ENCODE measurements at regions not wholly inside any gene's neighbourhood (a gene's known extent, or its start where the extent isn't known, plus 50 kb on each side); places are given as distances from the start of the nearest gene placed in this dataset.

DNA sequence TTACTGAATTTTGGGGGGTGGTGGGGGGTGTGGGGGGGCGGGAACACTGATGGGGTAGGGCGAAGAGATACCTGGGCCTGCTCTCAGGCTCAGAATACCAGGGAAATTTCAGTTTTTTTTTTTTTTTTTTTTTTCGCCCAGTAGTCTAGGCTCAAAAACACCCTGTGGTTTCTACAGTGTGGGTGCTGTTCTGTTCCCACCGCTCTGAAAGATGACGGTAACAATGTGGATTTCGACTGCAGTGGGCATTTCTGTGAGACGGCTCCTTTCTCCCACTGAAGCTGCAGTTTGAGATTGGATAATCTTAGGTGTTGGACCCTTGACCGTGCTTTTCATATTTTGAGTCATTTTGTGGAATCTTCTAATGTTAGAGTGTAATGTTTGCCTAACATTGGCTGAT is 143.8 kb upstream of the RGMA start:
- CTCF ChIA-PET = interaction anchor here (1.2 kb wide), 1 partner anchor 887 kb away, joined by 4 read pairs; no protein-coding TSS in a partner anchor
- Histone ChIP-seq H3K4me2 (no peak overlapping the region), H3K27ac (ENCODE audit: low read depth in 2 of 2, low read length in 1 of 2) (no peak overlapping the region), H3K4me3 (ENCODE audit: low read depth in 2 of 2, low read length in 1 of 2) (no peak overlapping the region), H4K20me1 (ENCODE audit: insufficient read depth) (no peaks in the 10 kb centered on the region), H3F3A (replicated peaks; ENCODE audit: insufficient read depth) (no peaks in the 10 kb centered on the region), H3K9ac (no peak overlapping the region), H2AFZ (ENCODE audit: low read depth) (no peak overlapping the region), H3K36me3 (replicated peaks in 1 of 2; ENCODE audit: control insufficient read depth in 1 of 2, insufficient read depth in 2 of 2, low read length in 1 of 2) (no peaks in the 10 kb centered on the region), H3K9me3 (no peaks in the 10 kb centered on the region), H3K27me3 (ENCODE audit: insufficient read depth) (no peaks in the 10 kb centered on the region), H3K79me2 (ENCODE audit: insufficient read depth) (no peaks in the 10 kb centered on the region), H3K4me1 (ENCODE audit: control insufficient read depth in 1 of 2, insufficient read depth in 2 of 2, low read depth in 1 of 2, low read length in 1 of 2) (no peaks in the 10 kb centered on the region), H3K9me2 (no peaks in the 10 kb centered on the region)
- WGBS (ENCODE audit: low lambda C conversion rate) = 21% methylated on average over 8 of the region's 8 CpGs
- POLR2A ChIA-PET = no interaction called here
- TF ChIP-seq TAF1 (IDR thresholded peaks at IDR 0.05; ENCODE audit: borderline replicate concordance, low read depth, low read length) (no peak), RAD21 (IDR thresholded peaks at IDR 0.05; ENCODE audit: low read length) (no peak), MXI1 (IDR thresholded peaks at IDR 0.05; ENCODE audit: low read depth, low read length) (no peak), PBX3 (IDR thresholded peaks at IDR 0.05) (no peak), SIN3A (IDR thresholded peaks at IDR 0.05; ENCODE audit: borderline replicate concordance, low read depth, low read length) (no peak)
- TF ChIP-seq, protein P1, sequence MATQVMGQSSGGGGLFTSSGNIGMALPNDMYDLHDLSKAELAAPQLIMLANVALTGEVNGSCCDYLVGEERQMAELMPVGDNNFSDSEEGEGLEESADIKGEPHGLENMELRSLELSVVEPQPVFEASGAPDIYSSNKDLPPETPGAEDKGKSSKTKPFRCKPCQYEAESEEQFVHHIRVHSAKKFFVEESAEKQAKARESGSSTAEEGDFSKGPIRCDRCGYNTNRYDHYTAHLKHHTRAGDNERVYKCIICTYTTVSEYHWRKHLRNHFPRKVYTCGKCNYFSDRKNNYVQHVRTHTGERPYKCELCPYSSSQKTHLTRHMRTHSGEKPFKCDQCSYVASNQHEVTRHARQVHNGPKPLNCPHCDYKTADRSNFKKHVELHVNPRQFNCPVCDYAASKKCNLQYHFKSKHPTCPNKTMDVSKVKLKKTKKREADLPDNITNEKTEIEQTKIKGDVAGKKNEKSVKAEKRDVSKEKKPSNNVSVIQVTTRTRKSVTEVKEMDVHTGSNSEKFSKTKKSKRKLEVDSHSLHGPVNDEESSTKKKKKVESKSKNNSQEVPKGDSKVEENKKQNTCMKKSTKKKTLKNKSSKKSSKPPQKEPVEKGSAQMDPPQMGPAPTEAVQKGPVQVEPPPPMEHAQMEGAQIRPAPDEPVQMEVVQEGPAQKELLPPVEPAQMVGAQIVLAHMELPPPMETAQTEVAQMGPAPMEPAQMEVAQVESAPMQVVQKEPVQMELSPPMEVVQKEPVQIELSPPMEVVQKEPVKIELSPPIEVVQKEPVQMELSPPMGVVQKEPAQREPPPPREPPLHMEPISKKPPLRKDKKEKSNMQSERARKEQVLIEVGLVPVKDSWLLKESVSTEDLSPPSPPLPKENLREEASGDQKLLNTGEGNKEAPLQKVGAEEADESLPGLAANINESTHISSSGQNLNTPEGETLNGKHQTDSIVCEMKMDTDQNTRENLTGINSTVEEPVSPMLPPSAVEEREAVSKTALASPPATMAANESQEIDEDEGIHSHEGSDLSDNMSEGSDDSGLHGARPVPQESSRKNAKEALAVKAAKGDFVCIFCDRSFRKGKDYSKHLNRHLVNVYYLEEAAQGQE (IDR thresholded peaks at IDR 0.05; ENCODE audit: low read depth, low read length) = no peak
- no peak for DNase-seq

DNA sequence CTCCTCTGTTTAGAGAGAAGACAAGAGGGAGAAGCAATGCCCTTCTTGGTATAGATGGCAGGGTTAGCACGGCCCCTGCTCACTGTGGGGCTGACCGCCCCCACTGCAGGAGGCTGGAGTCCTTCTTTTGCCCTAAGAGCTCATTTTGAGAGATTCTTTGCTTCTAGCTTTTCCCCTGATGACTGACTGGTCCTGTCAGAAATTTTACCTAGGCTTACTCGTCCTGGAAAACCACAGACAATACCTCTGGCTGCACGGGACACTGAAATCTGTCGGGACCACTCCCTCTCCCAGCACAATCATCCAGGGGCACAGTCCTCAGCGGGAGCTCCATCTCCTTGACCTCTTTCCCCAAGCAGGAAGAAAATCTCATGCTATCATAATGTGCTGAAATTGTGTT is 143.0 kb upstream of the RGMA start:
- WGBS (ENCODE audit: low lambda C conversion rate) = 19% methylated on average over 6 of the region's 6 CpGs
- TF ChIP-seq ELF1 (IDR thresholded peaks at IDR 0.05) (no peak), RAD21 (IDR thresholded peaks at IDR 0.05; ENCODE audit: low read length) (no peak), CHD2 (IDR thresholded peaks at IDR 0.05; ENCODE audit: low read length, partially characterized antibody) (no peak), TAF1 (IDR thresholded peaks at IDR 0.05; ENCODE audit: borderline replicate concordance, low read depth, low read length) (no peak), EP300 (IDR thresholded peaks at IDR 0.05; ENCODE audit: borderline replicate concordance in 1 of 2, low read depth in 1 of 2, low read length in 1 of 2) (no peak), USF1 (IDR thresholded peaks at IDR 0.05; ENCODE audit: borderline replicate concordance, low read depth) (no peak), RFX5 (IDR thresholded peaks at IDR 0.05; ENCODE audit: low read length) (no peak), TEAD4 (IDR thresholded peaks at IDR 0.05; ENCODE audit: borderline replicate concordance, insufficient read depth) (no peak), SMC3 (IDR thresholded peaks at IDR 0.05; ENCODE audit: low read depth, low read length) (no peak), FOXJ3 (CRISPR knock-in tag; IDR thresholded peaks at IDR 0.05) (no peak), SIN3A (IDR thresholded peaks at IDR 0.05; ENCODE audit: borderline replicate concordance, low read depth, low read length) (no peak), FOXM1 (IDR thresholded peaks at IDR 0.05; ENCODE audit: low read depth) (no peak), CTCF (IDR thresholded peaks at IDR 0.05) (no peak)
- TF ChIP-seq, protein P2, sequence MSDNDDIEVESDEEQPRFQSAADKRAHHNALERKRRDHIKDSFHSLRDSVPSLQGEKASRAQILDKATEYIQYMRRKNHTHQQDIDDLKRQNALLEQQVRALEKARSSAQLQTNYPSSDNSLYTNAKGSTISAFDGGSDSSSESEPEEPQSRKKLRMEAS (IDR thresholded peaks at IDR 0.05; ENCODE audit: low read depth) = no peak
- TF ChIP-seq, protein P3, sequence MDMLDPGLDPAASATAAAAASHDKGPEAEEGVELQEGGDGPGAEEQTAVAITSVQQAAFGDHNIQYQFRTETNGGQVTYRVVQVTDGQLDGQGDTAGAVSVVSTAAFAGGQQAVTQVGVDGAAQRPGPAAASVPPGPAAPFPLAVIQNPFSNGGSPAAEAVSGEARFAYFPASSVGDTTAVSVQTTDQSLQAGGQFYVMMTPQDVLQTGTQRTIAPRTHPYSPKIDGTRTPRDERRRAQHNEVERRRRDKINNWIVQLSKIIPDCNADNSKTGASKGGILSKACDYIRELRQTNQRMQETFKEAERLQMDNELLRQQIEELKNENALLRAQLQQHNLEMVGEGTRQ (IDR thresholded peaks at IDR 0.05; ENCODE audit: borderline replicate concordance, low read depth, low read length) = no peak

More for the DNA sequence above, 143.0 kb upstream of the RGMA start:
- Histone ChIP-seq H3K9ac (no peak overlapping the region), H3K79me2 (ENCODE audit: insufficient read depth) (no peaks in the 10 kb centered on the region), H3K9me3 (no peaks in the 10 kb centered on the region), H3K4me3 (ENCODE audit: low read depth in 2 of 2, low read length in 1 of 2) (no peak overlapping the region), H3K9me2 (no peaks in the 10 kb centered on the region), H2AFZ (ENCODE audit: low read depth) (no peak overlapping the region), H4K20me1 (ENCODE audit: insufficient read depth) (no peaks in the 10 kb centered on the region), H3K27ac (ENCODE audit: low read depth in 2 of 2, low read length in 1 of 2) (no peak overlapping the region), H3K4me2 (no peak overlapping the region), H3F3A (replicated peaks; ENCODE audit: insufficient read depth) (no peaks in the 10 kb centered on the region), H3K4me1 (ENCODE audit: control insufficient read depth in 1 of 2, insufficient read depth in 2 of 2, low read depth in 1 of 2, low read length in 1 of 2) (no peaks in the 10 kb centered on the region), H3K36me3 (replicated peaks in 1 of 2; ENCODE audit: control insufficient read depth in 1 of 2, insufficient read depth in 2 of 2, low read length in 1 of 2) (no peaks in the 10 kb centered on the region), H3K27me3 (ENCODE audit: insufficient read depth) (no peaks in the 10 kb centered on the region)
- no peak for DNase-seq
- ChIA-PET POLR2A (no interaction called here), CTCF (no interaction called here)

Data from SK-N-SH (cell line).